ENCODE measurements at regions not wholly inside any gene's neighbourhood (a gene's known extent, or its start where the extent isn't known, plus 50 kb on each side); places are given as distances from the start of the nearest gene placed in this dataset.

DNA sequence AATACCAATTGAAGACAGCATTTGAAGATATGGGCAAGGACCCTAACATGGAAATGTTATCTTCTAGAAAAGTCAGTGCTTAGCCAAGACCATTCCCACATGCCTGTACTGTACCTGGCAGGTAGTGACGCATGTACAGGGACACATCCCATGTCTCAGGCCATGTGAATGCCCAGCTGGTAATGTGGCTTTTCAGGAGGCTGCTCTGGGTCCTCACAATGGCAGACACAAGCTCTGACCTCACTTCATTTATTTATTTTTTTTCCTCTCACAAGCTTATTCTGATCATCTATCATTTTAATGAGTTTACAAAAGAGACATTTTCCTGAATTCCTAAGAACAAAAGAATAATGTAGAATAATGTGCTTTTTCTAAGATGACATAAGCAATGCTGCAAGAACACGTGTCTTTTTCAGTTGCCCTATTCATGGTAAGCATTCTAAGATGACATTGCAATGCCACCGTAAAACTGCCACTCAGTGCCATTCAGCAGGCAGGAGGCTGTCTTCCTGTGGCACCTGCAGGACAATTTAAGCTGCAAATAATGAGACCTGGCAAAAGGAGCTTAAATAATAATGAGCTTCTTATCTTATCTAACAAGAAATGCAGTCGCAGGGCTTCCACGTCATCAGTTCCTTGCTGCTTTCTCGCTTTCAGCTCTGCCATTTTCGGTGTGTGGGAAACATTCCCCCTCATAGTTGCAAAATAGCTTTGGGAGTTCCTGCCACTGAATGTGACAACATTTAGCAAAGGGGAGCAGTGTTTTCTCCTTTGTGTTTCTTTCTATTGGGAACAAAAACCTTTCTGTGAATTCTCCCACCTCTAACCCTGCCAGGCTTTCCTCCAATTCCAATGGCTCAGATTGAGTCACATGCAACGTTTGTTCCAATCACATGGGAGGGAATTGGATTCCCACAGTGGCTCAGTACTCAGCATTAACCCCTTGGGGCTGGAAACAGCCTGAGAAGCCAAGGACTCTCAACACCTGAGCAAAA is 113.0 kb downstream of the SEC23IP start:
- H3K4me3 ChIP-seq (replicated peaks; ENCODE audit: insufficient read depth, low read length), result no peak overlapping the region
- peaks cover 4% of the 10 kb centered on the region for H3K27me3 ChIP-seq (ENCODE audit: insufficient read depth, poor library complexity, severe bottlenecking)
- TF ChIP-seq, protein P1, sequence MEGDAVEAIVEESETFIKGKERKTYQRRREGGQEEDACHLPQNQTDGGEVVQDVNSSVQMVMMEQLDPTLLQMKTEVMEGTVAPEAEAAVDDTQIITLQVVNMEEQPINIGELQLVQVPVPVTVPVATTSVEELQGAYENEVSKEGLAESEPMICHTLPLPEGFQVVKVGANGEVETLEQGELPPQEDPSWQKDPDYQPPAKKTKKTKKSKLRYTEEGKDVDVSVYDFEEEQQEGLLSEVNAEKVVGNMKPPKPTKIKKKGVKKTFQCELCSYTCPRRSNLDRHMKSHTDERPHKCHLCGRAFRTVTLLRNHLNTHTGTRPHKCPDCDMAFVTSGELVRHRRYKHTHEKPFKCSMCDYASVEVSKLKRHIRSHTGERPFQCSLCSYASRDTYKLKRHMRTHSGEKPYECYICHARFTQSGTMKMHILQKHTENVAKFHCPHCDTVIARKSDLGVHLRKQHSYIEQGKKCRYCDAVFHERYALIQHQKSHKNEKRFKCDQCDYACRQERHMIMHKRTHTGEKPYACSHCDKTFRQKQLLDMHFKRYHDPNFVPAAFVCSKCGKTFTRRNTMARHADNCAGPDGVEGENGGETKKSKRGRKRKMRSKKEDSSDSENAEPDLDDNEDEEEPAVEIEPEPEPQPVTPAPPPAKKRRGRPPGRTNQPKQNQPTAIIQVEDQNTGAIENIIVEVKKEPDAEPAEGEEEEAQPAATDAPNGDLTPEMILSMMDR (IDR thresholded peaks at IDR 0.05; ENCODE audit: insufficient read depth, low read length), result no peak
- no peak for TF ChIP-seq POLR2AphosphoS5 (IDR thresholded peaks at IDR 0.05; ENCODE audit: low read depth)
- TF ChIP-seq GABPA (IDR thresholded peaks at IDR 0.05; ENCODE audit: low read depth), result no peak
- no peak for TF ChIP-seq SPI1 (IDR thresholded peaks at IDR 0.05; ENCODE audit: borderline replicate concordance, low read depth)
- TF ChIP-seq, protein P2, sequence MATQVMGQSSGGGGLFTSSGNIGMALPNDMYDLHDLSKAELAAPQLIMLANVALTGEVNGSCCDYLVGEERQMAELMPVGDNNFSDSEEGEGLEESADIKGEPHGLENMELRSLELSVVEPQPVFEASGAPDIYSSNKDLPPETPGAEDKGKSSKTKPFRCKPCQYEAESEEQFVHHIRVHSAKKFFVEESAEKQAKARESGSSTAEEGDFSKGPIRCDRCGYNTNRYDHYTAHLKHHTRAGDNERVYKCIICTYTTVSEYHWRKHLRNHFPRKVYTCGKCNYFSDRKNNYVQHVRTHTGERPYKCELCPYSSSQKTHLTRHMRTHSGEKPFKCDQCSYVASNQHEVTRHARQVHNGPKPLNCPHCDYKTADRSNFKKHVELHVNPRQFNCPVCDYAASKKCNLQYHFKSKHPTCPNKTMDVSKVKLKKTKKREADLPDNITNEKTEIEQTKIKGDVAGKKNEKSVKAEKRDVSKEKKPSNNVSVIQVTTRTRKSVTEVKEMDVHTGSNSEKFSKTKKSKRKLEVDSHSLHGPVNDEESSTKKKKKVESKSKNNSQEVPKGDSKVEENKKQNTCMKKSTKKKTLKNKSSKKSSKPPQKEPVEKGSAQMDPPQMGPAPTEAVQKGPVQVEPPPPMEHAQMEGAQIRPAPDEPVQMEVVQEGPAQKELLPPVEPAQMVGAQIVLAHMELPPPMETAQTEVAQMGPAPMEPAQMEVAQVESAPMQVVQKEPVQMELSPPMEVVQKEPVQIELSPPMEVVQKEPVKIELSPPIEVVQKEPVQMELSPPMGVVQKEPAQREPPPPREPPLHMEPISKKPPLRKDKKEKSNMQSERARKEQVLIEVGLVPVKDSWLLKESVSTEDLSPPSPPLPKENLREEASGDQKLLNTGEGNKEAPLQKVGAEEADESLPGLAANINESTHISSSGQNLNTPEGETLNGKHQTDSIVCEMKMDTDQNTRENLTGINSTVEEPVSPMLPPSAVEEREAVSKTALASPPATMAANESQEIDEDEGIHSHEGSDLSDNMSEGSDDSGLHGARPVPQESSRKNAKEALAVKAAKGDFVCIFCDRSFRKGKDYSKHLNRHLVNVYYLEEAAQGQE (IDR thresholded peaks at IDR 0.05; ENCODE audit: insufficient replicate concordance, low read depth), result no peak
- H3K27ac ChIP-seq (replicated peaks), result no peak overlapping the region
- no peak for DNase-seq (ENCODE audit: low read depth in 1 of 2, low spot score in 1 of 2)

DNA sequence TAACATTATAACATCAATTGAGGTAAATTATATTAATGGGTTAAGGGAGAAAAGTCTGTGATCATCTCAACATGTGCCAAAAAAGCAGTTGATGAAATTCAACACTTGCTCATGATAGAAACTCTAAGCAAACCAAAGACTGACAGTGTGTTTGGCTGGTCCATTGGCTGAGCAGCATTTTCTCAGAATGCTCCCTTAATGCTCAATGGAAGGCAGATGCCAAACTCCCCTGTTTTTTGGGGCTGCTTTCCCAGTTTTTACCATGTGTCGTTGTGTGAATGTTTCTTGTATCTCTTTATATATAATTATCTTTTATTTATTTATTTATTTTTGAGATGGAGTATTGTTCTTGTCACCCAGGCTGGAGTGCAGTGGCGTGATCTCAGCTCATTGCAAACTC is 114.7 kb downstream of the SEC23IP start:
- H3K27me3 ChIP-seq (ENCODE audit: insufficient read depth, poor library complexity, severe bottlenecking), result peaks cover 4% of the 10 kb centered on the region
- DNase-seq (ENCODE audit: low read depth in 1 of 2, low spot score in 1 of 2), result no peak
- no peak overlapping the region for H3K4me3 ChIP-seq (replicated peaks; ENCODE audit: insufficient read depth, low read length)
- TF ChIP-seq GABPA (IDR thresholded peaks at IDR 0.05; ENCODE audit: low read depth) (no peak), SPI1 (IDR thresholded peaks at IDR 0.05; ENCODE audit: borderline replicate concordance, low read depth) (no peak), POLR2AphosphoS5 (IDR thresholded peaks at IDR 0.05; ENCODE audit: low read depth) (no peak)
- TF ChIP-seq, protein P1 (IDR thresholded peaks at IDR 0.05; ENCODE audit: insufficient read depth, low read length), result no peak
- TF ChIP-seq, protein P2 (IDR thresholded peaks at IDR 0.05; ENCODE audit: insufficient replicate concordance, low read depth), result no peak
- no peak overlapping the region for H3K27ac ChIP-seq (replicated peaks)

DNA sequence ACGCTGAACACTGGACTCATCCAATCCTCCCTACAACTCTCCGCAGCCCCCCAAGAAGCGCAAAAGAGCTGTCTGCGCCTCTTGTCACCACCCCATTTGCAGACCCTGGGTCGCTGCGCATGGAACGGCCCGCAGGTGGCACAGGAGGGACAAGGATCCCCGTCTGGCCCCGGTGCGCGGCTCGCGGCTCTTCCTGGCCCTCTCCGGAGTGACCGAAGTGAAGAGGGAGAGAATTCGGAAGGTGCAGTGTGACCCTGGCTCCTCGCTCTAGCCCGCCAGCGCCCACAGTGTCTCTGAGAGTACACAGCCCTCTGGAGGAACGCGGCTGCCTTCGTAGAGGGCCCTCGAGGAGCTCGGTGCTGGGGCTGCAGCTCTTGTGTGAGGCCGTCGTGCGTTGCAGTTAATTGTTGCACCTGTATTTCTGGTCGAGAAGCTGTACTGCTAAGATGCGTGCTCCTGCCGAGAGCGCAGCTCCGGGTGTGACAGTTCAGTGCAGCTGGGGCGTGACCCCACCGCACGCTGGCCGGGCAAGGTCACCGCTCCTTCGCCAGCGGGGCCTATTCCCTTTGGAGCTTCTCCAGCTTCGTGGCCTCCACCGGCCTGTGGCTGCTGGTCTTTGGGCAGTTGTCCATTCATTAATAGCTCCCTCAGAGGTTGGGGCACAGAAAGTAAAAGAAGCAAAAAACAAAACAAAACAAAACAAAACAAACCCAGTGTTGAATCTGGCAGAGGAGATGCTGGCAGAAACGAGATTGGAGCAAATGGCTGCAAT is 119.0 kb downstream of the SEC23IP start:
- TF ChIP-seq SPI1 (IDR thresholded peaks at IDR 0.05; ENCODE audit: borderline replicate concordance, low read depth) (no peak), POLR2AphosphoS5 (IDR thresholded peaks at IDR 0.05; ENCODE audit: low read depth) (no peak), GABPA (IDR thresholded peaks at IDR 0.05; ENCODE audit: low read depth) (no peak)
- TF ChIP-seq, protein P2 (IDR thresholded peaks at IDR 0.05; ENCODE audit: insufficient replicate concordance, low read depth), result no peak
- TF ChIP-seq, protein P1 (IDR thresholded peaks at IDR 0.05; ENCODE audit: insufficient read depth, low read length), result no peak
- H3K27ac ChIP-seq (replicated peaks), result no peak overlapping the region
- H3K4me3 ChIP-seq (replicated peaks; ENCODE audit: insufficient read depth, low read length), result no peak overlapping the region
- H3K27me3 ChIP-seq (ENCODE audit: insufficient read depth, poor library complexity, severe bottlenecking), result peaks cover 11% of the 10 kb centered on the region
- DNase-seq (ENCODE audit: low read depth in 1 of 2, low spot score in 1 of 2), result no peak

Measured in HL-60 (cell line).